GM20000 (cell line): ENCODE measurements at regions not wholly inside any gene's neighbourhood (a gene's known extent, or its start where the extent isn't known, plus 50 kb on each side); places are given as distances from the start of the nearest gene placed in this dataset.

ENCODE experiments used
- DNase-seq: peaks from one replicate; pipeline ENCODE4 v3.0.0; 2012; ENCODE audit warnings: low spot score
- CTCF ChIP-seq: IDR thresholded peaks from 2 replicates; pipeline ENCODE4 v1.5.1; 2012; ENCODE audit warnings: mild to moderate bottlenecking, control low read depth; ENCODE audit errors: extremely low read depth, missing control alignments

GRCh38 chr15:96087180-96087884 is 243.2 kb upstream of the NR2F2 start:
- TF ChIP-seq CTCF = no peak
- no peak for DNase-seq

GRCh38 chr15:96088650-96089049 is 241.8 kb upstream of the NR2F2 start:
- TF ChIP-seq CTCF = no peak
- no peak for DNase-seq

GRCh38 chr15:96089405-96090058 is 241.0 kb upstream of the NR2F2 start:
- no peak for DNase-seq

GRCh38 chr15:96092186-96092585 is 238.3 kb upstream of the NR2F2 start:
- TF ChIP-seq CTCF = no peak

More at GRCh38 chr15:96089405-96090058, 241.0 kb upstream of the NR2F2 start:
- no peak for TF ChIP-seq CTCF

GRCh38 chr15:96093063-96093462 is 237.4 kb upstream of the NR2F2 start:
- DNase-seq = no peak
- TF ChIP-seq CTCF = no peak

More at GRCh38 chr15:96092186-96092585, 238.3 kb upstream of the NR2F2 start:
- DNase-seq = no peak

GRCh38 chr15:96097661-96098060 is 232.8 kb upstream of the NR2F2 start:
- no peak for TF ChIP-seq CTCF

GRCh38 chr15:96102631-96103030 is 227.9 kb upstream of the NR2F2 start:
- TF ChIP-seq CTCF = no peak
- DNase-seq = no peak

More at GRCh38 chr15:96097661-96098060, 232.8 kb upstream of the NR2F2 start:
- DNase-seq = no peak
